NCI-H510A treated with DMSO at 0.1 percent for 48 hours (cell line): ENCODE measurements at regions not wholly inside any gene's neighbourhood (a gene's known extent, or its start where the extent isn't known, plus 50 kb on each side); places are given as distances from the start of the nearest gene placed in this dataset.

Source experiments
- DNase-seq: peaks from one replicate; lab custom pipeline; 2025; lab: John Stamatoyannopoulos, UW

GRCh38 chr16:77553130-77553529 is 118.3 kb upstream of the ADAMTS18 start:
- DNase-seq: no peak

GRCh38 chr16:77555126-77555525 is 120.3 kb upstream of the ADAMTS18 start:
- no peak for DNase-seq

GRCh38 chr16:77555791-77556190 is 121.0 kb upstream of the ADAMTS18 start:
- no peak for DNase-seq

GRCh38 chr16:77556201-77556873 is 121.5 kb upstream of the ADAMTS18 start:
- DNase-seq: no peak

- no peak for DNase-seq
Measured at GRCh38 chr16:77557385-77557784, 122.6 kb upstream of the ADAMTS18 start.

GRCh38 chr16:77558786-77559185 is 124.0 kb upstream of the ADAMTS18 start:
- DNase-seq: no peak

- DNase-seq: no peak
Measured at GRCh38 chr16:77562497-77562896, 127.7 kb upstream of the ADAMTS18 start.

- DNase-seq: no peak
Measured at GRCh38 chr16:77564791-77565390, 130.1 kb upstream of the ADAMTS18 start.

GRCh38 chr16:77569406-77569805 is 134.6 kb upstream of the ADAMTS18 start:
- no peak for DNase-seq

- no peak for DNase-seq
Measured at GRCh38 chr16:77570574-77570973, 135.7 kb upstream of the ADAMTS18 start.

GRCh38 chr16:77571115-77571862 is 136.5 kb upstream of the ADAMTS18 start:
- no peak for DNase-seq

GRCh38 chr16:77574867-77575624 is 140.2 kb upstream of the ADAMTS18 start:
- no peak for DNase-seq

GRCh38 chr16:77579351-77579891 is 142.9 kb upstream of the NUDT7 start:
- peak; percentile 10 for DNase-seq

GRCh38 chr16:77581706-77582105 is 140.6 kb upstream of the NUDT7 start:
- no peak for DNase-seq

GRCh38 chr16:77584205-77584859 is 138.0 kb upstream of the NUDT7 start:
- peak; percentile 65 for DNase-seq

GRCh38 chr16:77585379-77586251 is 136.7 kb upstream of the NUDT7 start:
- no peak for DNase-seq

- DNase-seq: no peak
Measured at GRCh38 chr16:77588389-77588788, 133.9 kb upstream of the NUDT7 start.

- no peak for DNase-seq
Measured at GRCh38 chr16:77589071-77589765, 133.1 kb upstream of the NUDT7 start.

GRCh38 chr16:77590707-77591106 is 131.6 kb upstream of the NUDT7 start:
- no peak for DNase-seq

- peak; percentile 2 for DNase-seq
Measured at GRCh38 chr16:77591347-77591746, 131.0 kb upstream of the NUDT7 start.
